Neural cell (in vitro differentiated cells): ENCODE measurements at regions not wholly inside any gene's neighbourhood (a gene's known extent, or its start where the extent isn't known, plus 50 kb on each side); places are given as distances from the start of the nearest gene placed in this dataset.

Experiments
- H2AFZ ChIP-seq: fragments of 200-600, 300-800 bp; sonication (generic), shearing (Covaris generic); 2 replicates; pipeline ENCODE4 v1.6.0; 2014; ENCODE audit warnings: low read depth, mild to moderate bottlenecking, antibody characterized with exemption, low read length, moderate library complexity
- H3F3A ChIP-seq: fragments of 200-600 bp; shearing (Covaris generic); 2 replicates; pipeline ENCODE4 v1.6.1; 2016; ENCODE audit warnings: mild to moderate bottlenecking, moderate library complexity, mixed read lengths, antibody characterized with exemption, low read length; ENCODE audit not compliant: insufficient read depth, poor library complexity, severe bottlenecking
- H3K27ac ChIP-seq: fragments of 200-600, 300-800 bp; sonication (generic), shearing (Covaris generic); 2 replicates; pipeline ENCODE4 v1.5.1; 2014; ENCODE audit warnings: mild to moderate bottlenecking, low read length, moderate library complexity
- H3K27me3 ChIP-seq: fragments of 300-800, 200-600 bp; sonication (generic), shearing (Covaris generic); 2 replicates; pipeline ENCODE4 v1.6.0; 2014; ENCODE audit warnings: mild to moderate bottlenecking, low read depth, low read length, moderate library complexity; ENCODE audit not compliant: insufficient read depth
- H3K36me3 ChIP-seq: fragments of 300-800, 200-600 bp; sonication (generic), shearing (Covaris generic); 2 replicates; pipeline ENCODE4 v1.5.1; 2014; ENCODE audit warnings: mild to moderate bottlenecking, antibody characterized with exemption, low read length, moderate library complexity; ENCODE audit not compliant: insufficient read depth
- H3K4me2 ChIP-seq: fragments of 300-800, 200-600 bp; sonication (generic), shearing (Covaris generic); 2 replicates; pipeline ENCODE4 v1.6.0; 2014; ENCODE audit warnings: mild to moderate bottlenecking, low read length
- H3K4me3 ChIP-seq: fragments of 300-800, 200-600 bp; sonication (generic), shearing (Covaris generic); 2 replicates; pipeline ENCODE4 v1.5.1; 2014; ENCODE audit warnings: mild to moderate bottlenecking, low read length, moderate library complexity
- H3K79me2 ChIP-seq: fragments of 200-600 bp; shearing (Covaris generic); replicated peaks from 2 replicates; pipeline ENCODE4 v1.6.0; 2014; ENCODE audit warnings: mild to moderate bottlenecking, low read length, moderate library complexity; ENCODE audit not compliant: insufficient read depth
- H3K9ac ChIP-seq: fragments of 300-800, 200-600 bp; sonication (generic), shearing (Covaris generic); 2 replicates; pipeline ENCODE4 v1.6.1; 2016; ENCODE audit warnings: mild to moderate bottlenecking, low read length, mixed read lengths
- H3K9me2 ChIP-seq: fragments of 200-600 bp; shearing (Covaris generic); 2 replicates; pipeline ENCODE4 v1.6.1; 2016; ENCODE audit warnings: mild to moderate bottlenecking, low read length, mixed read lengths; ENCODE audit not compliant: insufficient read depth
- H3K9me3 ChIP-seq: fragments of 200-600, 300-800 bp; sonication (generic), shearing (Covaris generic); 2 replicates; pipeline ENCODE4 v1.6.1; 2016; ENCODE audit warnings: mild to moderate bottlenecking, mixed run types, low read length, moderate library complexity, mixed read lengths
- H4K20me1 ChIP-seq: fragments of 200-600 bp; shearing (Covaris generic); 2 replicates; pipeline ENCODE4 v1.6.1; 2016; ENCODE audit warnings: mild to moderate bottlenecking, mixed run types; ENCODE audit not compliant: insufficient read depth
- EP300 ChIP-seq: fragments of 450-650 bp; conservative IDR thresholded peaks from 2 replicates; pipeline ENCODE4 v1.6.1; 2014; ENCODE audit warnings: antibody characterized with exemption, mild to moderate bottlenecking, moderate library complexity; ENCODE audit not compliant: poor library complexity, severe bottlenecking
- EZH2 ChIP-seq: fragments of 200-600, 300-800 bp; shearing (Covaris generic), sonication (generic); IDR thresholded peaks from 2 replicates; pipeline ENCODE4 v1.6.1; 2014; ENCODE audit warnings: antibody characterized with exemption, low read length, borderline replicate concordance, mild to moderate bottlenecking; ENCODE audit not compliant: insufficient read depth, poor library complexity, severe bottlenecking
- MXI1 ChIP-seq: fragments of 450-650 bp; conservative IDR thresholded peaks from 2 replicates; pipeline ENCODE4 v1.6.1; 2014; ENCODE audit warnings: antibody characterized with exemption, mild to moderate bottlenecking; ENCODE audit not compliant: poor library complexity, severe bottlenecking
- POLR2AphosphoS5 ChIP-seq: IDR thresholded peaks from 2 replicates; pipeline ENCODE4 v1.6.1; 2012
- RAD21 ChIP-seq: fragments of 450-650 bp; conservative IDR thresholded peaks from 2 replicates; pipeline ENCODE4 v1.6.1; 2014; ENCODE audit warnings: antibody characterized with exemption, mild to moderate bottlenecking, moderate library complexity
- SMC3 ChIP-seq: fragments of 450-650 bp; conservative IDR thresholded peaks from 2 replicates; pipeline ENCODE4 v1.6.1; 2014; ENCODE audit warnings: antibody characterized with exemption, mild to moderate bottlenecking, moderate library complexity; ENCODE audit not compliant: poor library complexity
- TAF1 ChIP-seq: IDR thresholded peaks from 2 replicates; pipeline ENCODE4 v1.6.1; 2012; ENCODE audit warnings: low read depth
- TF ChIP-seq, protein P1 (sequence below): IDR thresholded peaks from 2 replicates; pipeline ENCODE4 v1.6.1; 2012; ENCODE audit warnings: borderline replicate concordance
- TF ChIP-seq, protein P2 (sequence below): fragments of 450-650 bp; IDR thresholded peaks from 2 replicates; pipeline ENCODE4 v1.5.1; 2014; ENCODE audit warnings: antibody characterized with exemption, mild to moderate bottlenecking, moderate library complexity; ENCODE audit not compliant: poor library complexity, severe bottlenecking

DNA sequence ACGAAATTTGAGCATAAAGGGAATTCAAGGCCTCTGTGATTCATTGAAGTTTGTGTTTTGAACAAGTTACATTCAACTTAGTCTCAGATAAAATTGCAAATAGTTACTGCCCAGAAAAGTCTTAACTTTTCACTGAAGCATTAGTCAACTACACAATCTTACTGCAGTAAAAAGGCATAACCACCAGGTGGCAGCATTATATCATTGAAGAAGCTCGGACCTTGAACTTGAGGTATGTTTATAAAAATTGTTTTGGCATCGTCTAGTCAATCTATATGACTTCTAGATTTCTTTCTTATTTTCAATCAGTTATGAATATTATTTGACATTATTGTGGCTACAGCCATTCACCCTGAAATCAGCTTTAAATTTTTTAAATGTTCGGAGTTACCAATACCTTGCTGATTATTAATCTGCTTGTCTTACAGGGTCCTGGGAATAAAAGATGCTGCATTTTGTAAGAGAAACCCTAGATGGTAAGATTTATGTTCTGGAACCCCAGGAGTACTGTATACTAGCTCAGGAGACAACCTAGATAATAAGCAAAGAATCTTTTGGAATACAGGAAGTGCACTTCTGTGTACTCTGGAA, 83.9 kb upstream of the GRAMD2B start:
- Histone ChIP-seq H3K9me2 (no peaks in the 10 kb centered on the region), H3K36me3 (no peaks in the 10 kb centered on the region), H3K9me3 (no peaks in the 10 kb centered on the region), H4K20me1 (no peaks in the 10 kb centered on the region), H3K79me2 (no peaks in the 10 kb centered on the region), H3K27ac (no peak overlapping the region), H3K9ac (no peak overlapping the region), H3K27me3 (no peaks in the 10 kb centered on the region), H3F3A (no peaks in the 10 kb centered on the region), H2AFZ (no peak overlapping the region), H3K4me2 (no peak overlapping the region), H3K4me3 (no peak overlapping the region)
- TF ChIP-seq SMC3 = peak; percentile 90
- TF ChIP-seq RAD21 = peak; percentile 91
- TF ChIP-seq, protein P1, sequence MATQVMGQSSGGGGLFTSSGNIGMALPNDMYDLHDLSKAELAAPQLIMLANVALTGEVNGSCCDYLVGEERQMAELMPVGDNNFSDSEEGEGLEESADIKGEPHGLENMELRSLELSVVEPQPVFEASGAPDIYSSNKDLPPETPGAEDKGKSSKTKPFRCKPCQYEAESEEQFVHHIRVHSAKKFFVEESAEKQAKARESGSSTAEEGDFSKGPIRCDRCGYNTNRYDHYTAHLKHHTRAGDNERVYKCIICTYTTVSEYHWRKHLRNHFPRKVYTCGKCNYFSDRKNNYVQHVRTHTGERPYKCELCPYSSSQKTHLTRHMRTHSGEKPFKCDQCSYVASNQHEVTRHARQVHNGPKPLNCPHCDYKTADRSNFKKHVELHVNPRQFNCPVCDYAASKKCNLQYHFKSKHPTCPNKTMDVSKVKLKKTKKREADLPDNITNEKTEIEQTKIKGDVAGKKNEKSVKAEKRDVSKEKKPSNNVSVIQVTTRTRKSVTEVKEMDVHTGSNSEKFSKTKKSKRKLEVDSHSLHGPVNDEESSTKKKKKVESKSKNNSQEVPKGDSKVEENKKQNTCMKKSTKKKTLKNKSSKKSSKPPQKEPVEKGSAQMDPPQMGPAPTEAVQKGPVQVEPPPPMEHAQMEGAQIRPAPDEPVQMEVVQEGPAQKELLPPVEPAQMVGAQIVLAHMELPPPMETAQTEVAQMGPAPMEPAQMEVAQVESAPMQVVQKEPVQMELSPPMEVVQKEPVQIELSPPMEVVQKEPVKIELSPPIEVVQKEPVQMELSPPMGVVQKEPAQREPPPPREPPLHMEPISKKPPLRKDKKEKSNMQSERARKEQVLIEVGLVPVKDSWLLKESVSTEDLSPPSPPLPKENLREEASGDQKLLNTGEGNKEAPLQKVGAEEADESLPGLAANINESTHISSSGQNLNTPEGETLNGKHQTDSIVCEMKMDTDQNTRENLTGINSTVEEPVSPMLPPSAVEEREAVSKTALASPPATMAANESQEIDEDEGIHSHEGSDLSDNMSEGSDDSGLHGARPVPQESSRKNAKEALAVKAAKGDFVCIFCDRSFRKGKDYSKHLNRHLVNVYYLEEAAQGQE = no peak
- TF ChIP-seq, protein P2, sequence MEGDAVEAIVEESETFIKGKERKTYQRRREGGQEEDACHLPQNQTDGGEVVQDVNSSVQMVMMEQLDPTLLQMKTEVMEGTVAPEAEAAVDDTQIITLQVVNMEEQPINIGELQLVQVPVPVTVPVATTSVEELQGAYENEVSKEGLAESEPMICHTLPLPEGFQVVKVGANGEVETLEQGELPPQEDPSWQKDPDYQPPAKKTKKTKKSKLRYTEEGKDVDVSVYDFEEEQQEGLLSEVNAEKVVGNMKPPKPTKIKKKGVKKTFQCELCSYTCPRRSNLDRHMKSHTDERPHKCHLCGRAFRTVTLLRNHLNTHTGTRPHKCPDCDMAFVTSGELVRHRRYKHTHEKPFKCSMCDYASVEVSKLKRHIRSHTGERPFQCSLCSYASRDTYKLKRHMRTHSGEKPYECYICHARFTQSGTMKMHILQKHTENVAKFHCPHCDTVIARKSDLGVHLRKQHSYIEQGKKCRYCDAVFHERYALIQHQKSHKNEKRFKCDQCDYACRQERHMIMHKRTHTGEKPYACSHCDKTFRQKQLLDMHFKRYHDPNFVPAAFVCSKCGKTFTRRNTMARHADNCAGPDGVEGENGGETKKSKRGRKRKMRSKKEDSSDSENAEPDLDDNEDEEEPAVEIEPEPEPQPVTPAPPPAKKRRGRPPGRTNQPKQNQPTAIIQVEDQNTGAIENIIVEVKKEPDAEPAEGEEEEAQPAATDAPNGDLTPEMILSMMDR = peak; percentile 88

DNA sequence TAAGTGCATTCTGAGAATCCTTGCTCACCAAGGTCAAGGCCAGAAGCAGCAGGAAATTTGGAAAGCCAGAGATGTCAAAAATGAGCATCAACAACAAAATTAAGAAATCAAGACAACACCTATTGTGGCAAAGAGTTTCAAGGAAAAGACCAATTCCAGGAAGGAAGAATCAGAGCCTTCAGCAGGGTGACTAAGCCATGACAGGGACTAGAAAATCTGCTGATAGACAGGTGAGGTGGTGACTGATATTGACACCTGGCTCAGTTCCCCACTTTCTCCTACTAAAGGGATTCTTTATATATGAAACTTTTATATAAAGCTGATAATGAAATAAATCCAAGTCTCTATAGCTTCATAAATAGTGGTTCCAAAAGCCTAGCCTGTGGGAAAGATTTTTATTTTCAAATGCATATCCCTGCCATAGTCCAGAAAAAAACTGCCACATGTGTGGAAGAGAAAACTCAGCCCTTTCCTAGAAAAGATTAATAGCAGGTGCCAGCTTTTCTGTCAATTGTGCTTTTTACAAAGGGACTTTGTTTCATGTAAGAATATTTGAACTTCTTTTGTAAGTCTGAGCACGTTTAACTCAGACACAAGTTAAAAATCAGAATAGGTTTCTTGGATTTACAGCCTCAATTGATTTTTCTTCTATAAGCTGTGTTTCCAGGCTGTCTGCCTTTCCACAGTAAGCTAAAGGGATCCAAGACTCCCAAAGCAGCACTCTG, 81.1 kb upstream of the GRAMD2B start:
- TF ChIP-seq, protein P1 = no peak
- no peak for TF ChIP-seq EP300
- TF ChIP-seq, protein P2 = no peak
- TF ChIP-seq RAD21 = no peak
- no peak for TF ChIP-seq POLR2AphosphoS5
- no peak for TF ChIP-seq MXI1
- no peak for TF ChIP-seq SMC3
- TF ChIP-seq EZH2 = no peak
- TF ChIP-seq TAF1 = no peak
- no peaks in the 10 kb centered on the region for H3F3A ChIP-seq
- no peak overlapping the region for H3K4me2 ChIP-seq
- no peaks in the 10 kb centered on the region for H3K36me3 ChIP-seq
- H3K27me3 ChIP-seq = no peaks in the 10 kb centered on the region
- no peaks in the 10 kb centered on the region for H4K20me1 ChIP-seq
- no peak overlapping the region for H3K4me3 ChIP-seq
- no peak overlapping the region for H3K9ac ChIP-seq
- H3K9me3 ChIP-seq = no peaks in the 10 kb centered on the region
- no peaks in the 10 kb centered on the region for H3K79me2 ChIP-seq
- no peak overlapping the region for H3K27ac ChIP-seq
- H2AFZ ChIP-seq = no peak overlapping the region
- H3K9me2 ChIP-seq = no peaks in the 10 kb centered on the region
